NCI-H345 treated with DMSO at 0.1 percent for 48 hours (cell line): ENCODE measurements at regions not wholly inside any gene's neighbourhood (a gene's known extent, or its start where the extent isn't known, plus 50 kb on each side); places are given as distances from the start of the nearest gene placed in this dataset.

Experiments
- DNase-seq: peaks from one replicate; lab custom pipeline; 2025; ENCODE audit not compliant: unreplicated experiment; lab: John Stamatoyannopoulos, UW

DNA sequence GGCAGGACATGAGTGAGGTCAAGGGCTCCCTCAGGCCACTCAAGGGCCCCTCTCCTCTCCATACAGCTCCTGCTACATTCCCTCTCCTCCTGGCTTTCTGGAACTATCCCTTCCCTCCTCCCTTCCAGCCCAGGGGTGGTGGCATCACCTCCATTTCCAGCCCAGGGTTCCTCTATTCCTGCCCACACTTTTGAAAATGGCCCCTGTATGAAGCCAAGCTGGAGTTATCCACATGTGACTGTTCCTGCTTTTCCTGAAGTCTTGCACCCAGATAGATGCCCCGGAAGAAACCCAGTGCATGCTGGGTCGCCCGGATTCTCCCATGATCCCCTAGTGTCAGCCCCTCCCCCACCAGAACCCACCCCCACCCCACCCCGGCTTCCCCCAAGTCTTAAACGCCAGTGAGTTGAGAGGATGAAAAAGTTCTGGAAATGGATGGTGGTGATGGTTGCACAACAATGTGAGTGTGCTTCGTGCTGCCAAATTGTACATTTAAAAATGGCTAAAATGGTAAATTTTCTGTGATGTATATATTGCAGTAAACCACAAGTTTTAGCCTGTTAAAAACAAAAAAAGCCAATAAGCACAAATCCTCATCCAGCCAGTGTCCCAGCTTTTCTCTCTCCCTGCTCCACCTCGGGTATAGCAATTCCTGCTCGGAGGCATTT lies 136.9 kb downstream of the SCARB1 start:
- DNase-seq = no peak

DNA sequence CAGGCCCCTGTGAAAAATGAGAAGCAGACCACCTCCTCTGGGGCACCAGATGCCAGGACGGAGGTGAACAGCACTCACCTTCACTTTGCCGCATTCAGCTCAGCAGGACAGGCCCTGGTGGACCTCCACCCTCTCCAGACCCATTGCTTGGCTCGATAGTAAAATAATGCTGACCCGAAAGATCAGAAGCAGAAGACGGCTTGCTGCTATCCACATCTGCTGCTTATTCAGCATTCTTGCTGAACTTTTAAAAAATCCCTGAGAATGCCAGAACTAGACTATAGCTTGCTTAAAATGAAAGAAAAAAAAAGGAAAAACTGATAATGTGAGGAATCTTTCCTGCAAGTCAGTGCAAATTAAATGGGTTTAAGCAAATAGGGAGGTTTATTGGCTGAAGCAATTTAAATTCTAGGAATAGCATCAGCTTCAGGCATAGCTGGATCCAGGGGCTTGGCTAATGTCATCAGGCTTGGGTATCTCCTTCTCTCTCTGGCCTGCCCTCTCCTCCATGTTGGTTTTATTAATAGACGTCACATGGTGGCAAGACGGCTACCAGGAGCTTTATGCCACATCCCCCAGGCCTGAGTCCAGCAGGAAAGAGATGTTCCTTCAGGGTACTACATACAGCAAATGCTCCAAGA lies 137.9 kb downstream of the SCARB1 start:
- no peak for DNase-seq

DNA sequence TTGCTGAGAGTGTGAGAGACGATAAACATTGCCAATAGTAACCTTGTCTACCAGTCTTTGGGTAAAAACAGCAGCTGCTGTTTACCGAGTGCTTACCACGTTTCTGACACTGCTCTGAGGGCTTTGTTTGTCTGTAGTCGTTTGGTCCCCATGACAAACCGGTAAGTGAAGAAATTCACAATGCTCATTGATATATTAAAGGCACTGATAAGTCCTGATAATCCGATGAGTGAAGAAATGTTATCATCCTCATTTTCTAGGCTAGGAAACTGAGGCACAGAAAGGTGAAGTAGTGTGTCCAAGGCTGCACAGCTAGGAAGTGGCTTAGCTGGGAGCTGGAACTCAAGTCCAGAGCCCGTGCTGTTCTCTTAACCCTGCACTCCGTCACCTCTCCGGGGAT lies 138.6 kb downstream of the SCARB1 start:
- no peak for DNase-seq

DNA sequence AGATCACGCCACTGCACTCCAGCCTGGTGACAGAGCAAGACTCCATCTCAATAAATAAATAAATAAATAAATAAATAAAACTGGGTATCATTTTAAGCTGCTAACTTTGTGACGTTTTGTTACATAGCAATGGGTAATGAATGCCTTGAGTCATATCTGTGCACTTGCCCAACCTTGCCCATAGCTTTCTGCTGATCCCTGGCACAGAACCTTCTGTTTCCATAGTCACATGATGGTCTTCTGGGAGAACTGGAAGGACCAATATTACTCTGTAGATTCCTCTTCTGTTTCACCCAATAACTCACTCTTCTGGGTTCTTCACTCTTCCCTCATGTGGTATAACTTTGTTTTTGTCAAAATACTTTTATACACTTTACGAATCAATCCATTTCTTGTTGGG lies 140.8 kb downstream of the SCARB1 start:
- DNase-seq = no peak

DNA sequence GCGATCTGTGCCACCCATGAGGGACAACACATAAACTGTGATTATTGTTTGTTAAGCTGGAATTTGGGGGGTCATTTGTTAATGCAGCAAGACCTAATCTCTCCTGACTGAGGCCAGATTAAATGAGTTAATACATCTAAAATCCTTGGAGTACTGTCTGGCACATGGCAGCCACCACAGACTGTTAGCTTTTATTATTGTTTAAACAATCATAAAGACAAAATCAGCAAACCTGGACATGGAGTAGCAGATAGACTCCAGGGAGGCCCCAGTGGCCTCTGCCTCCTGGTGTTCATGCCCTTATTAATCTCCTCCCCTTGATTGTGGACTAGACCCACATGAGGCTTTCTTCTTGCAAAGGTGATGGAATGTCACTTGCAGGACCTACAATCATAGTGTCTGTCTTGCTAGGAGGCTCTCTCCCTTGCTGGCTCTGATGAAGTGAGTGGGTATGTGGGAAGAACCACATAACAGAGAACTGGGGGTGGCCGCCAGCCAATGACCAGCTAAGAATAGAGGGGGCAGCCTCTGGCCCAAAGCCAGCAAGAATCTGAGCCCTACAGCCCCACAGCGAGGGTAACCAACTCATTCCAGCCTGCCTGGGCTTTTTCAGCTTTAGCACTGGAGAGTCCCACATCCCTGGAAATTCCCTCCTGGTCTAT lies 142.0 kb downstream of the SCARB1 start:
- no peak for DNase-seq

DNA sequence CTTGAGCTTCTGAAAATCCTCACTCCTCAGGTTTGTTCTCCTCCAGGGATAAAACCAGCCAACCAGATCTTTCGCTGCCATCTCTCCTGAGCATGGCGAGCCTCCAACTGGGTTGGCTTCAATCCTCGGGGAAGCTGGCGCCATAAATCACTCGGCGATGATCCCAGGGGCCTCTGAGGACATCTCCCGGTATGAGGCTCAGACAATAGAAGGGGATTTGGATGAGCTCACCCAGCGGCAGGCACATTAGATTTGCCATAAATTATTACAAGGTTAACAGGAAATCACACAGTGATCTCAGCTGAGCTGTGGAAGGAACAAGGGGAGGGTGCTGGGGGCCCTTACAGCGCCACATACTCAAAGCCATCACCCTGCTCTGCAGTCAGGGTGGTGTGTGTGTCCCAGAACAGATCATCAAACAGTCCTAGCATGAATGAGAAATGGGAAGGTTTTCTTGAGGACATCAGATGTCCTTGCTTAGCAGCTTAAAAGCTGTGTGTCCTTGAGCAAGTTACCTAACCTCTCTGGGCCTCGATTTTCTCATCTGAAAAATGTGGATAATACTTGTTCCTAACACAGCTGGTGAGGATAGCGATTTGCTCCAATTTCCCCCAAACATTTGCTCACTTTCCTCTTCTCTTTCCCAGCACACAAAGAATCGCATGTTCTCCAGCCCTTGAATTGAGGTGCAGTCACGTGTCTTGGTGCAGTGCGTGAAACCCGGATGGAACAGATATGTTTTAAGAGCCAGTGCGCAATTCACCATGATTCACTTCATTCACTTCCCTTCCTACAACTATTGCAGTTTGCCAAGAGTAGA lies 142.8 kb downstream of the SCARB1 start:
- peak; percentile 95 for DNase-seq

DNA sequence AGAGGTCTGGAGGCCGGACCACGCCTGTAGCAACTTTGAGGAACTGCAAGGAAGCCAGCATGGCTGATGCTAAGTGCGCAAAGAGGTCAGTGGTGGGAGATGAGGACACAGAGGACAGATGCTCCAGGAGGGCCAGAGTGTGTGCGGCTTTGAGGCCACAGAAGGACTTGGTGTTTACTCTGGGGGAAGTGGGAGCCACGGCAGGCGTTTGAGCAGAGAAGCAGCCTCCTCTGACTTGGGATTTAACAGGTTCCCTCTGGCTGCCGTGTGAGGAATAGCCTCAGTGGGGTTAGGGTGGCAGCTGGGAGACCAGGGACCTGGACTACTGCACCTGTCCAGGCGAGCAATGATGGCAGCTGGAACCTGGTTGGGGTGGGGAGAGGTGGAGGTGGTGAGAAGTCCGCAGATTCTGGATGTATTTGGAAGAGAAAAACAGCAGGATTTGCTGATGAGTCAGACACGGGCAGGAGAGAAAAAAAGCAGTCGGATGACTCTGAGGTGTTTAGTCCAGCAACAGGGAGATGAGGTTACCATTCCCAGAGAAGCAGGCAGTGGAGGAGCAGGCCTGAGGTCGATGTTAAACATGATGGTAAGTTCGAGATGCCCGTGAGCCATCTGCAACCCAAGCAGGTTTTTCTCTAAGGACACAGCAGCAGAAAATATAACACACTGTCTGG lies 143.5 kb downstream of the SCARB1 start:
- DNase-seq = peak; percentile 77

DNA sequence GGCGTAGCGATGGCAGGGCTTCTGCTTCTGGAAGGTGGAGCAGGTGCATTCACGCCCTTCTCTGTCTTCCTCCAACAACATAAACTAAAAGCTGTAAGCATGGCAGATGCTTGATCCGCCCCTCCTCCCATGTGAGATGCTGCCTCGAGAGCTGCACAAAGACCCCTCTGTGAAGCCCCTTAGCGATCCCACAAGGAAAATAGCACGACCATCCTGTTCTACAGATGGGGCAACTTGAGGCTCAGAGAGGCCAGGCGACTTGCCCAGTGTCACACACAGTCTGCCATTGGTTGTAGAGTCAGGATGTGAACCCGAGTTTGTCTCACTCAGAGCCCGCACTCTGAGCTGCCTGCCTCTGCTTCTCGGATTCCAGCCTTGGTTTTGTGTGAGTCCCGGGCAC lies 144.4 kb downstream of the SCARB1 start:
- no peak for DNase-seq

DNA sequence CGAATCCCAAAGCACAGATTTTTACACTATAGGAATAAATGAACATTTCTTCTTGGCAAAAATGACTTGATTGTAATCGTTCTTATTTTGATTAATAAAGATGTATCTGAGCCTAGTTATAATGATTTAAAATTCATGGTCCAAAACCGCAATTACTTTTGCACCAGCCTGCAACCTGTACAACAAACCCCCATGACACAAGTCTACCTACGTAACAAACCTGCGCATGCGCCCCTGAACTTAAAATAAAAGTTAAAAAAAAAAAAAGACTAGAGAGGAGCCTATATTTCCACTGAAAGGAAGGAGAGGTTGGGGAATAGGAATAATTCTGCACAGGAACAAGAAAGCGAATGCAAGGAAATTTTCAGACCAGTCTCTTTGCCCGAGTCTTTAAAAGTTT lies 145.2 kb downstream of the SCARB1 start:
- no peak for DNase-seq

DNA sequence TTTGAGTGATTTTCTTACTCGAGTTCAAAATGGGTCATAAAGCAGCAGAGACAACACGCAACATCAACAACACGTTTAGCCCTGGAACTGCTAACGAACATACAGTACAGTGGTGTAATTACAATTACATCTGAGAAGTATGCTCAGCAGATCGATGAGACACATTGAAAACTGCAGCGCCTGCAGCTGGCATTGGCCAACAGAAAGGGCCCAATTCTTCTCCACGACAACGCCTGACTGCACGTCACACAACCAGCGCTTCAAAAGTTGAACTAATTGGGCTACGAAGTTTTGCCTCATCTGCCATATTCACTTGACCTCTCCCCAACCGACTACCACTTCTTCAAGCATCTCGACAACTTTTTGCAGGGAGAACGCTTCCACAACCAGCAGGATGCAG lies 145.6 kb downstream of the SCARB1 start:
- DNase-seq = no peak

DNA sequence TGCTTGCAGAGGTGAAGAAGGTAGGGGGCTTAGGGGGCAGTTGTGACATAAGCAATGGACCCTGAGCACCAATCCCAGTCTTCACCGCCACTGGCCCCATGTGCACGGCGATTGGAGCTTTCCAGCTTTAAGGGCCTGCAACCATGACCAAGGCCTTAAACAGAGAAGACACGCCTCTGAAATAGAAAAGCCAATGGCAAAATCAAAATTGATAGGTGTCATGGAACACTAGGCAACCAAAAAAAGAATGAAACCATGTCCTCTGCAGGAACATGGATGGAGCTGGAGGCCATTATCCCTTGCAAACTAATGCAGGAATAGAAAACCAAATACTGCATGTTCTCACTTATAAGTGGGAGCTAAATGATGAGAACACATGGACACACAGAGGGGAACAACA lies 146.3 kb downstream of the SCARB1 start:
- no peak for DNase-seq

DNA sequence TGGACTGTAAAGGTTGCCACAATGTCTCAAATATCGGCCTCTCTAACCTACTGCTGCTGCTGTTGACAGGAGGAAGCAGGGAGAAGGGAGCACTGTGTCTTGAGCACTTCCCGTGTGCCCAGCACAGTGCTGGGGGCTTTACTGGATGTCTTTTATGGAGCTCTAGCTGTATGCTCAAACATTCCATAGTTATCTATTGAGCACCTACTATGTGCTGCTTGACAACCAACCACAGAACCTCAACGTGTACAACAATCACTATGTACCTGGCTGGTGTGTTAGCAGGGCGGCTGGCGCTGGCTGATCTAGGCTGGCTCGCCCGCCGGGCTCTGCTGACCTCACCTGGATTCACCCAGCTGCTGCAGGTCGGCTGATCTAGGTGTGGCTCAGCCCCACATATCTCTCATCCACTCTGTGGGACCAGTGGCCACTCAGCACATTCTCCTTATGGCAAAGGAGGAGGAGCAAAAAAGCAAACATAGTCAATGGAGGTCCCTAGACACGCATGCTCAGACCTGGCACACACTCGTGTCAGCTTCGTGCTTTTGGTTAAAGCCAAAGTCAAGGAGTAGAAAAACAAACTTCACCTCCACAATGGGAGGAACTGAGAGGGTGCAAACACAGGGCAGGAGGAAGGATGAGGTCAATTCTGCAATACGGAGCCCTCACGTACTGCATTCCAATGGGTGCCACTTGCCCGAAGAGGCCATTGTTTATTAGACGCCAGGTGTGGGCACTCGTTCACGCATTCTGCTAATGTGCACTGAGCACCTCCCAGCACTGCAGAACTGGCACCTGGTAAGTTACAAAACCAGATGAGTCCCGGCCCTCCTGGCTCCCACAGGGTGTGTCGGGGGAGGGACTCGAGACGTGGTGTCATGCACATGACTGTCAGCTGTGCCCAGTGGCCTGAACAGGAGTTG lies 147.2 kb downstream of the SCARB1 start:
- peak; percentile 75 for DNase-seq

DNA sequence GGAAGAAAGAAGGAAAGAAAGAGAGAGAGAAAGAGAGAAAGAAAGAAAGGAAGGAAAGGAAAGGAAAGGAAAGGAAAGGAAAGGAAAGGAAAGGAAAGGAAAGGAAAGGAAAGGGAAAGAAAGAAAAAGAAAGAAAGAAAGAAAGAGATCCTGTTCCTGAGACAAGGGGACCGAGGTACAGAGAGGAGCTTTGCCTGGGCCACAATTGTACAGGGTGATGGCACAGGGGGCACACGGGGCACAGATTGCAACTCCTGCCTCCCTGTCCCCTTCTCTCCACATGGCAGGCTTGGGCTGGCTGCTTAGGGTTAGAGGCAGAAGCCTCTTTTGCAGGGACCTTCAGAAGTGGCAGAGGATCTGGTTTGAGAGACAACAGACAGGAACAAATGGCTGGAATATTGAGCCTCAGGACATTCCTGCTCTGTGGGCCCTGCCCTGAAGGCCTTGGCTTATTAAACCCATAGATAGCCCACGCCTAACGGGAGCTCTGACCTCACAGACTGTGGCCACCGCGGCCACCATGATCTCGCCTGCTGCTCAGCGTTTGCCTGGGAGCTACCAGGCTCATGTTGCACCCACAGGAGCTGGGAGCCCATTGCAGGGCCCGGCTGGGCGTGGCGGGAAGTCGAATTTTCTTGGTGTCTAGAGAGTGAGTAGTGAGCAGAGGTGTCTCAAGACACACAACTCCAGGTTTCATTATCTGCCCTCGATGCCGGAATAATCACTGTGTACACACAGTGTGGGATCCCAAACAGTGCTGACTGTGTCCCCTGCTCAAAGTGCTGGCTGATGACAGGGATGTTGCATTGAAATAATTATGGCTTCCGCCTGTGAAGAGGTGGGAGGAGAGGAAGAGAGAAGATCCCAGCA lies 147.9 kb upstream of the NCOR2 start:
- DNase-seq = peak; percentile 26

DNA sequence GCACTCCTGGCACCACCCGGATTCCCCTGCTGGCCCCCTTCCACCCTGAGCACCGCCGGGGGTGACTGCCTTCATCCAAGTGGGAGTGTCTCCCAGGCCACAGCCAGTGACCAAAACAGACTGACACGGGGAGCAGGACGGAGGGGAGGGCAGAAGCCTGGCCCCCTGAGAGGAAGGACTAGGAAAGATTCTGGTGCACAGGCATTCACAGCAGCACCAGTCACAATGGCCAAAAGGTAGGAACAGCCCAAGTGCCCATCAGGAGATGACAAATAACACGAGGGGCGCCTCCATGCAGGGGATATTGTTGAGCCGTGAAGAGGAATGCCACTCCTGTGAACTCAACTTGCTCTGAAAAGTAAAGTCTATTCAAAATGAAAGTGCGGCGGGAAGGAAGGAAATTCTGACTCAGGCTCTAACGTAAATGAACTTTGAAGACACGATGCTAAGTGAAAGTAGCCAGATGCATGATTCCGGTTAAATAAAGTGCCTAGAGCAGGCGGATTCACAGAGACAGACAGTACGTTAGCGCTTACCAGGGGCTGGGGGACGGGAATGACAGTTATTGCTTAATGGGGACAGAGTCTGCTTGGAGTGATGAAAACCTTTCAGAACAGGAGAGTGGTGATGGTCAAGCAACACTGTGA lies 146.1 kb upstream of the NCOR2 start:
- DNase-seq = no peak

DNA sequence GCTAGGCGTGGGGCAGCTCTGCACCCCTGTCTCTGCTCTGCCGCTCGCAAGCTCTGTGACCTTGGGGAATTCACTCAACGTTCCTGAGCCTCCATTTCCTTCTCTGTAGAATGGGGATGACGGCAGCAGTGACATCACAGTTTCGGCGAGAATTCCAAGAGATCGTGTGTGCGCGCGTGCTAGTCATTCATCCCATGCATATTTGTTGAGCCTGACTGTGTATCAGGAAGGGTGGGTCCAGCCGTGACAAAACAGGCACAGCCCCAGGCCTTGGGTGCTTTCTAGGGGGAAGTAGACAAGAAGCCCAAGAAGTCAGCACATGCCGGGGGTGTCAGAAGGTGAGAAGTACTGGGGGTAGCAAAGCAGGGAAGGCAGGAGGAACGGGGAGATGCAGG lies 145.6 kb upstream of the NCOR2 start:
- DNase-seq = no peak

DNA sequence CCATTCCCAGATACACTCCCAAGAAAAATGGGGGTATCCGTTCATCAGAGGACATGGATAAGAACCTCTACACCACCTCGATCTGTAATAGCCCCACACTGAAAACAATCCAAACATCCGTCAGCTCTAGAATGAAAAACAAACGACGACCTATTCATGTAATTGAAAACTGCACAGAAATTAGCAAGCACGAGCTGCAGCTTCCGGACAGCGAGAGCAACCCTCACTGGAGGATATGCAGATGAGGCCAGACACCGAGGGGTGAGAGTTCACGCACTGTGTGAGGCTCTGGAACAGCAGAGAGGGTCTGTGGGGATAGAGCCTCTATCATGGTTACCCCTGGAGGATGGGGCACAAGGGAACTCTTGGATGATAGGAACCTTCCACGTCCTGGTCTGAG lies 143.9 kb upstream of the NCOR2 start:
- DNase-seq = no peak

DNA sequence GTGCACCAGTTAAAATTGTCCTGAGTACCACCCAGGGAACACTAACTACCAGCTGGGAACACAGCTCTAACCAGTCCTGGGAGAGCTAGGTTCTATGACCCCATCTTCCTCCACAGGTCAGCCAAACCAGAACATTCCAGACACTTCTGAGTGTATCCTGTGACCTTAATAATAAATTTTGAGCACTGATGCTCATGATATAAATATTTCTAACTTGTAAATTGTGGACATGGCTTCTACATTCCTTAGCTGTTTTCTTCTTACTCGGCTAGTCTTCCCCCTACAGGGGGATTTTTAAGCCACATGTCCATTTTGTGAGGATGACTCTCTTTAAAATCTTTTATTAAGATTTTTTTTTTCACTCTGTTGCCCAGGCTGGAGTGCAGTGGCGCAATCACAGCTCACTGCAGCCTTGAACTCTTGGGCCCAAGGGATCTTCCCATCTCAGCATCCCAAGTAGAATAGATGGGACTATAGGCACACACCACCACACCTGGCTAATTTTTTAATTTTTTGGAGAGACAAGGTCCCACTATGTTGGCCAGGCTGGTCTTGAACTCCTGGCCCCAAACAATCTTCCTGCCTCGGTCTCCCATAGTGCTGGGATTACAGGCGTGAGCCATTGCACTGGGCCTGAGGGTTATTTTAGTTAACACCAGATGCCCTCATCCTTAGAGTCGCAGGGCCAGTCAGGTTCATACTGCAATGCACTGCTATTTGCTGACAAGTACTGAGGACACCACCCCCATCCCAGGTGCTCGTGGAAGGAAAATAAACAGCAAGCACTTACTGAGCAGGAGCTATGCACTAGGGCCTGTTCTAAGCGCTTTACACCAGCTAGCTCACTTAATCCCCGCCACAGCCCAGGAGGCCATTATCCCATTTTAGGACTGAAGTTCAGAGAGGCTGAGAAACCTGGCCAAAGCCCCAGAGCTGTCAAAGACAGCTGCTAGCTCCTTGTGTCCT lies 142.6 kb upstream of the NCOR2 start:
- no peak for DNase-seq
